ENCODE measurements at regions not wholly inside any gene's neighbourhood (a gene's known extent, or its start where the extent isn't known, plus 50 kb on each side); places are given as distances from the start of the nearest gene placed in this dataset.
"Not testable (repeated sequence)": the region's sequence is repeated elsewhere in the genome, so short reads cannot be mapped to it uniquely, and the experiment has no call there.

DNA sequence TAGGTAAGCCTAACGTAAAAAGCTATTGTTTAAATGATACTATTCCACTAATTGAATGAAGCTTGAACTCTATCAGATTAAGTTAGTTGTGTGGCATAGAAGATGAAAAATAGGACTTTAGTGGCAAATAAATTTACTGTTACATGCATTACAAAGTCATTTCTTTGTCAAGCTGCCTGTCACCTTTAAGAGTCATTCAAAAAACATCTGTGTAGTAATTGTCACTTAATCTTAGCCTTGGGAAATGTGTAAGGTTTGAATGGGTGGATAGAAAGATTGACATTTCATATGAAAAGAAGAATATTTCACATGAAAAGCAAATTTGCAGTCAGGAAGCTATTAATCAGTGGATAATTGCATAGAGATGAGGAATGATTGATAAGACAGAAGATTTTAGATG lies 473.5 kb downstream of the DNAH5 start:
- DNase-seq, result no peak

DNA sequence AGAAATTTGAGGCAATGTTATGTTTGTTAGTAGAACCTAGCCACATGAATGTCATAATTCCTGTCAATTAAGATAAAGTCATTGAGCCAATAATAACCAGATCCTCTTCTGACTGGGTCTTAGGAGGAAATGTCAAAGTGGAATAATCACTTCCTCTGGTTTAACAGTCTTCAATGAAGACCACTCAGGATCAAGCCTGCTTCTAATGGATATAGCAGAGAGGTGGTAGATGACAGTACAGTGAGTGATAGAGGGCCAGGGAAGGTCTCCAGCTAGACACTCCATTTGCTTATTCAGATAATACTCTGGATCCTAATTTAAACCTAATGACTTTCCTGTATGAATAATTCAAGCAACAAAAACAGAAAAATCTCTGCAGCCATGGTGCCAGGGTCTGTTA lies 474.2 kb downstream of the DNAH5 start:
- DNase-seq, result no peak

DNA sequence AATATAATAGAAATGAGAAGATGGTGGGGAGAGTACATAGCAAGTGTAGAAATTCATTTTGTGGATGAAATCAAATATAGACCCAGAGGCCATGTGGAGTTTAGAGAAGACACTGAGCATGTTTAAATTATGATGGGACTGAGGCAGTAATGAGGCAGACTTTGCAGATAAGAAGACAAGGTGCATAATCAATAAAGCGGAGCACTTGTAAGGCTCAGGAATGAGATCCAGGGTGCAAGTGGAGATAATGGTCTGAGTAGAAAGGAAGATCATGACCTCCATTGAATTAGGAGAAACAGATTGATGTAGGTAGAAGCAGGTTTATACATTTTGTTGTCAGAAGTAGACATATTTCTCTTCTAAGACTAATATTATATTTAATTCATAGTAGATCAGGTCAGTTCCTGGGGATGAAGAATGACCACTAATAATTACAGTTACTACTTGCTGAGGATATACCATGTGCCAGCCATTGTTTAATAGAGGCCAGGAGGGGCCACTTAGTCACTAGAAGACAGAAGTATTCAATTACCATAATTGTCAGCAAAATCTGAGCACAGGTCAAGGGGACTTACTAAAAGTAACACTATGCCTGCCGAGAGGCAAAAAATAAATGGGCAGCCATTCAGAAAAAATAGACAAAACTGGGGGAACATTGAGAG lies 479.8 kb downstream of the DNAH5 start:
- no peak for DNase-seq

DNA sequence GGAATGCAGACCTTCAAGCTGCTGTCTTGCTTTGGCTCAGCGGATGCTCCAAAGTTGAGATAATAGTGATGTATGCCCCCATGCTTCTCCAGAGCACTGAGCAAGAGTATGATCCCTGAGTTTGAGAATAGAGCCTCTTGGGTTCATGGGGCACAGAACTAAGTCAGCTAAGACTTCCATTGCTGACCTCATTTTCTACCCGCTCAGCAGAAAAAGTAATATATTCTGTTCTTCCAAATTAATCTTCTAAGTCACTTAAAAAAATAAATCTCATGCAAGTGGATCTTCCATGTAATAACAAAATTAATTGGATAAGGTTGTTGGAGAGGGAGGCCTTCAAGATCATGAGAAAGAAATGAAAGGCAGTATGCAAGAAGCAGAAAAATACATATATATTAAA lies 483.9 kb downstream of the DNAH5 start:
- no peak for DNase-seq

DNA sequence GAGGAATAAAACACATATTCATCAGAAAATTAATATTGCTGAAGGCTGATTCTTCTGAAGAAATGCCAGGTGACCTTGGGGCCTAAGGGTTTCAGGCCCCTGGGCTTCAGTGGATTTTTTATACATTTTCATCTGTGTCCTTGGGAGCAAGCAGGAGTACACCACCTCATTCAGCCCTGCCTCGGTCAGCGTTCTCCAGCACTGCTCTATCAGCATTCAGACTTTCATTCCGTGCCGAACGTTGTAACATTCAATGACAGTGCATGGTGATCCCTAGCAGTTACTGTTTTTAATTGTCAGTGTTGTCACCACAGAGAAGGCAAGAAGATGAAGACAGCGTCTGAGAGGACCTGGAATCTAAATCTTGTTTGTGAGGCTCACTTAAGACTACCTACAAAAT lies 490.4 kb downstream of the DNAH5 start:
- no peak for DNase-seq

DNA sequence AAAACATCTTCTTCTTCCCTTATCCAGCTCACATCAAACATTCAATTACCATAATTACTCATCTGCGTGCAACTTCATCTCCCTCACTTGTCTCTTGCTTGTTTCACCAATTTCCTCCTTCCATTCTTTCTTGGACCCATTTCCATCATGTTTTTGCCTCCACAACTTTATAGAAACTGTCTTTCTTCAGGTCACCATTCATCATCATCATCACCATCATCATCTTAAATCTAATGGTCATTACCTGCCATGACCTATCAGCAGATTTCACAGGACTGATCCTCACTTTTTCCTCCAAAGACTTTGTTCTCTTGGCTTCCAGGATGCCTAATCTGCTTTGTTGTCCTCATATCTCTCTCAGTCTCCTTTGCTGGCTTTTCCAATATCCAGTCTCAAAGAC lies 495.6 kb downstream of the DNAH5 start:
- DNase-seq, result no peak

DNA sequence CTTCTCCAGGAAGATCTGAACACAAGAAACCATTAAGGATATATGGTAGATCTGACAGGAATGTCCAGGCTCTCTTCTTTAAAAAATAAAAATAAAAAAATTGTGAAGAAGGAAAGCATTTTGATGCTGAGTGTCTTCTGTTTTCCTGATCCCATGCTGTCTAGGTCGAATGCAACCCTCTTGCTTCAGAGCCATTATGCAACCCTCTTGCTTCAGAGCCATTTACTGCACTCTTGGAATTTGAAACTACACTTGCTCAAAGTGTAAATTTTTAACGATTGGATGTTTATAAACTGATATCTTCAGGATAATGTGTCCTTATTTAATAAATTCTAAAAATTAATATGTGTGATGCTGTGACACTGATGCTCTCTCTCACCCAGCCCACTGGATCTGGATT lies 505.1 kb downstream of the DNAH5 start:
- DNase-seq, result no peak

DNA sequence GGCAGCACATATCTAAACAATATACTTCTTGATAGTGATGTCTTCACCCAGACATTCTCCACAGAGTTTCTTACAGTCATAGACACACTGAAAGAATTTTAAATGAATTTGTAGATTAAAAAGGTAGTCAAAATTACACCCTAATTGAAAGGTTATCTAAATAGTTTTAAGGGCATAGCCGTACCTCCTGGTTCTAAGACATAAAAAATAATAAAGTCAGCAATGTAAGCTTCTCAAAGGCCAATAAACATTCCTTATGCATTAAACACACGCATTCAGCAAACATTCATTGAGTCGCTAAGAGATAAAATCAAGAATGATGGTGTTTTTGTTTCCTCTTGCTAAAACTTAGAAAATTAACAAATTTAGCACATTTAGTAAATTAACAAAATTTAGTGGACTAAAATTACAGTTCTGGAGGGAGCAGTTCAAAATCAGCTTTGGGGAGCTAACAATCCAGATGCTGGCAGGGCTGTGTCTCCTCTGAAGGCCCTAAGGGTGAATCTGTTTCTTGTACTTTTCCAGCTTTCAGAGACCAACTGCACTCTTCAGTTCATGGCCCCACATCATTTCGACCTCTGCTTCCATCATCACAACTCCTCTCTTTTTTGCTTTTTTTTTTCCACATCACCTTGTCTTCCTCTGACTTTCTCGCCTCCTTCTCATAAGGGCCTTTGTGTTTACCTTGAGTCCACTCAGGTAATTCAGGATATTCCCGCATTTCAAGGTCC lies 516.5 kb downstream of the DNAH5 start:
- no peak for DNase-seq

DNA sequence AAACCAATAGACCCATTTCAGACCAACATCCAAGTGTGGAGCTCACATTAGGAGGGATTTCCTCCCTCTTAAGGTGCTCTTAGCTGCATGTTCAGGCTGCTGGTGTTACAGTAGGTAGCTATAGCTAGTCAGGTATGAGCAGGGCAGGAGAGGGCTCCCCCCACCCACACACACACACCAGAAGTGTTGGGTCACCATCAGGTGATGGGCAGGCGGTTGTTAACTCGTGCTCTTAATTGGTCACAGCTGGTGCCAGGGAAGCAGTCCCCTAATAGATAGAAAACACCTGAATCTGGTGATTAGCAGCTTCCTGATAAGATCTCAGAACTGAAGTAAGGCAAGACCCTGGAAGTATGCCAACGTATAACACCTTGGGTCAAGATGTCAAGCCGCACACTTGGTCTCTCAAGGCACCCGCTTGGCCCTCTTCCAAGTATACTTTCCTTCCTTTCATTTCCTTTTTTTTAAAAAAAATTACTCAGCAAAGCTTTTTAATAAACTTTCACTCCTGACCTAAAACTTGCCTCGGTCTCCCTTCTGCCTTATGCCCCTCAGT lies 532.4 kb downstream of the DNAH5 start:
- DNase-seq, result no peak

DNA sequence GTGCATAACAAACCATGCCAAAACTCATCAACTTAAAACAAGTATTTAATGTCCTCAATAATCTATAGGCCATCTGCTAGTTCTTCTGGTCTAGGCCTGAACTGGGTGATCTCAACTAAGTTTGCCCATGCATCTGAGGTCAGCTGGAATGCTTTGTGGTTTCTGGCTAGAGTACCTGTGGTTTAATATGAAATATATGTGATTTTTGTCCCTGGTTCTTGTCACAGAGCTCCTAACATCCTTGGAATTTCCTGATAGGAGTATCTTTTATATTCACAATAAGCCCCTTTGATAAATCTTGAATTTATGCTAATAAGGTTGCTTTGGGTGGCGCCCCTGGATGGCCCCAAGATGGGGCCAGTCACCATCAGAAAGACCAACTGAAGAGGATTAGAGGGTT lies 535.9 kb downstream of the DNAH5 start:
- no peak for DNase-seq

DNA sequence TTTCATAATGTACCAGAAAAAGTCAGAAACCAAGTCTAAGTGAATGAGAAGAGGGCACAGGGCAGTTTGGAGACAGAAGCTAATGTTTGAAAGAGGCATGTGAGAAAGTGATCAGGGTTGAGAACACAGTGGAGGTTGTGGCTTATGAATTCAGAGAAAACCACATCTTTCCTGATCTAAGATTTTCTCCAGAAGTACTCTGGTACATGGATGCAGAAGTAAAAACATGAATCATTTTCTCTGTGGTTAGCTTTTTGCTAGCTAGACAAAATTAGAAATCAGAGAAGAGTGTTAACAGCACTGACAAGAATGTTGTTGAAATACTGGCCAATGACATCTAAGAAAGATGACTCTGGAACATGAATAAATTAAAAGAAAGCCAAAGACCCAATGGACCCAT lies 541.1 kb downstream of the DNAH5 start:
- DNase-seq, result no peak

DNA sequence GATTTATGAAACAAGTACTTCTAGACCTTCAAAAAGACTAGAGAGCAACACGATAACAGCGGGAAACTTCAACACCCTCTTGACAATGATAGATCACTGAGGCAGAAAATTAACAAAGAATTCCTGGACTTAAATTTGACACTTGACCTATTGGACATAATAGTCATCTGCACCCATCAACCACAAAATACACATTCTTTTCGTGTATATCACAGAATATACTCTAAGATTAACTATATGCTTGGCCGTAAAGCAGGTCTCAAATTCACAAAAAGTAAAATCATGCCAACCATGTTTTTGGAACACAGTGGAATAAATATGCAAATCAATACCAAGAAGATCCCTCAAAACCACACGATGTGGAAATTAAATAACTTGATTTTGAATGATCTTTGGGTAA lies 559.4 kb downstream of the DNAH5 start:
- no peak for DNase-seq

DNA sequence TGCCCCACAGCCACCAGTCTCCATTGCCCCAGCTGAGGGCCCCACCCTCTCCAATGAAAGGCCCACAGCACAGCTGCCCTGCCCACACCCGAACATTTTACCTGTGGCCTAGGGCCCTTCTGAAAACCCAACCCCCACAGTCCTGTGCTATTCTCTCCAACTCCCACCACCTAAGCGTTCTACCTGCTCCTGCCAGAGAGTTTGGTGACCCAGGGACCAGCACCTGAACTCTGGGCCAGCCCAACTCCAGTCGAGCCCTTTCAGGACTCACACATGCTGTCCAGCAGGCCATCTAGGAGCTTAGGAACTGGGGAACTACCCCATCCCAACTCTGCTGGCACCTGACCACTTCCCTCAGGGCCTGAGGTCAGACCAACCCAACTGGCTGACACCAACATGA lies 562.3 kb downstream of the DNAH5 start:
- DNase-seq, result no peak

DNA sequence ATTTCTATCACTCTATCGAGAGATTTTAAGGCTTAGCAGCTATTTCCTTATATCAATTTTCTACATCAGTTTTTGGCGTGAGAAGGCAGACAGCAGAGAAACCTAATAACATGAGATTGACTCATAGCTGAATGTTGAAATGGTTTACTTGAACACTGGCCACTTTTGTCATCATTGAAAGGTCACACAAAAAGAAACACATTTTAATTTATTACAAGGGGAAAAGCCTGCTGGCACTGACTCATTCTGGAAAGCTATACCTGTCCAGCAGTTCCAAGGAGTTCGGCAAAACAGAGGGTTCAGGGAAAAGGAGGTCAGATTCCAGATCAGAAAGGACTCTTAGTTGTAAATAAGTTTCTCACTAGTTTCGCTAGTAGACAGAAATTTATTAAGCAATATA lies 566.4 kb downstream of the DNAH5 start:
- no peak for DNase-seq

DNA sequence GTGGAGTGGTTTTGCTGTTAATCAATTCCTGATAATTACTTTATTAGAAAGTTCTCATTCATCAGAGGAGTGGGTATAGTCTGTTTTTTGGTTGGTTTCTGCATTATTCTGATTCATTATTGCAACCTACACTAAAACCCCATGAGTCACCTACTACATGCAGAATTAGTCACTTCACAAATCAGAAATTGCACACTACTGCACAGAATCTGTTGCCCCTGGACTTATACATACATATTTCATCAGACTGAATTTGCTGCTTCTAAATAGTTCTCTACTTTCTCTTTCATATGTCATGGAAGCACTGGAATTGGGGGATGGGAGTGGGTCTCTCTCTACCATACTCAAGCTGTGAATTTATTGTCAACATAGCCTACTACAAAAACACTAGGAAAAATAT lies 585.1 kb downstream of the DNAH5 start:
- DNase-seq, result no peak

DNA sequence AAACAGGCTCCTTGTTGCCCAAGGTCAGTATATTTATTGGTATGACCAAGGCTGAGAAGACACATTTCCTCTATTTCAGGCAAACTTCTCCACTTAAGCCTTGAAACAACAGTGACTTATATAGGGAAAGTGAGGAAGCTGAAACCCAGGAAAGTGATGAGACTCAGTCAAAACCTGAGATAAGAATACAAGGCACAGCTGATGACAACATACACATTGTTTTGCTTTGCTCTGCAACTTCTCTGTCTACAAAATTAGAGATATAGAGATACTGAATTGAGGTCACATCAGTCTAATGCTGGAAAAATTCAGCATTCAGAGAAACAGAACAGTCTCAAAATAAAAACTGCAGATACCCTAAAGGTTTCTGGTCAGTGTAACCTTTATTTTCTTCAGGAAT lies 586.1 kb downstream of the DNAH5 start:
- no peak for DNase-seq

DNA sequence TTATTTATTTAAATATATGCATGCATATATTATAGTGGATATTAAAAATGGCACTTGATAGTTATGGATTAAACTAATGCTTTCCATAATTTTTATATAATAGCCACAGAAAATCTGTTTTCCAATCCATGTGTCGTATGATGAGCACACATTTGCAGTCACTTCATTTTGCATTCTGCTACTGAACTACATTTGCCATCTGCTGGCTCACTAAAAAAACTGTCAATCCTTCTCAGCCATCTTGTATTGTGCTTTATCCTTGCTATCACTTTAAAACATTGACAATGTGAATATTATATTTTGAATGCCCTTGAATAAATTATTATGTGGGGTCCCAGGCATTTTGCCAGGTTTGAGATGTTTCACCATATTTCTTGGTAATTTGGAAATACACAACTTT lies 586.6 kb downstream of the DNAH5 start:
- DNase-seq, result no peak

DNA sequence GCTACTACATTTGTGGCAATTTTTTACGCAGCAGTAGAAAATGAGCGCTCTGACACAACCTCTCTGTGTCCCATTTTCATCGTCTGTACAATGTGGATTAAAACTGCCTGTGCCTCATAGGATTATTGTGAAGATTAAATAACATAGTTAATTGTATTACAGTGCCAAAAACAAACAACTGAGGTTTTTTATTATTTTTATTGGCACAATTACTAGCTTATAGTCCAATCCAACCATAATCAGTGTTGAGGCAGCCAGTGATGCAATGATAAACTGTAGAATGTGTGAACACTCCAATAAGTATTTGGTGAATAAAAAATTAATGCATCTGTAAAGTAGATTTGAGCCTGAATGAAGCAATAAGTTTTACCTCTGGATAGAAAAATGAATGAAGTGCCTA lies 588.3 kb downstream of the DNAH5 start:
- no peak for DNase-seq

DNA sequence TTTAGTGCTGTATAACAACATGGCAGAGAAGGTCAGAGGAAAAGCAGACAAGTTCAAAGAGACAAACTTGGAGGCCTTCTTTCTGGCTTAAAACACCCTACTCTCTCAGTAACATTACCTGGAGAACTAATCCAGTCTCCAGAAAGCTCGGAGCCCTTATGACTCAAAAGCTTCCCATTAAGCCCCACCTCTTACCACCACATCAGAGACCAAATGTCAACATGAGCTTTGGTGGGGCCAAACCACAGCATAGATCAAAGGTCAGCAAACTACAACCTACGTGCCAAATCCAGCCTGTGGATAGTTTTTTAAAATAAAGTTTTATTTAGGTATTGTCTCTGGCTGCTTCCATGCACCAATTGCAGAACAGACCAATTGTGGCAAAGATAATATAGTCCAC lies 589.9 kb downstream of the DNAH5 start:
- DNase-seq, result no peak

DNA sequence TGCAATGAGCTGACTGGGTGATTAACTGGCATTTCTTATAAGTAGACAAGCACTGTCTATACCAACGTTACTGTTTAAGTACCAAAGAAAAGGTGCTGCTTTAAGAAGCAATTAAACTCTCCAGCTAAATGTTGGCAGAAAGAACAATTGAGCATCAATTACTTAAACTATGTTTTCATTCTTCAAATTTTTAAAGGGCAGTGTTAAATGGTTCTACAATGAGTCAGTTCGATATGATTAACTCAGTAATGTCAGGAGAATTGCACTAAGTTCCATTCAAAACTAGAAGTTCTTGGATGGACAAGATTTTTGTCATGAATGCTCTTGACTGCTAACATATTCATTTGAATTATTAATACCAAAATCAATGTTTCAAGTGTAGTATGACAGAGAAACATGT lies 593.7 kb downstream of the DNAH5 start:
- DNase-seq, result no peak

DNA sequence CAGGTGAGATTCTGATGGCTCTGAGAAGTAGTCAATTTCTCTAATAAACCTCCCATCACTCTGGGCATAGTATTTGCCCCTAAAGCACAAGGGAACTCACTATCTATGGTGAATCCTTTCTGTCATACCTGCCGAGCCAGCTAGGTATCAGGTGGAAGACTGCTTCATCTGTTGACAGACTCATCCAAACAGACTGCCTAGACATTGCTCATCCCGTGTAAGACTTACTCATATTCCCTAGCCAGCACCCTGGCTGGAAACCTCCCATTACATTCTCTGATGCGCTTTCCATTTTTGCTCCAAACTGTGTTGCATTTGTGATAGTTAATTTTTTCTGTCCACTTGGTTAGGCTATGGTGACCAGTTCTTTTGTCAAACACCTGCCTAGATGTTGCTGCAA lies 595.9 kb downstream of the DNAH5 start:
- DNase-seq, result no peak

DNA sequence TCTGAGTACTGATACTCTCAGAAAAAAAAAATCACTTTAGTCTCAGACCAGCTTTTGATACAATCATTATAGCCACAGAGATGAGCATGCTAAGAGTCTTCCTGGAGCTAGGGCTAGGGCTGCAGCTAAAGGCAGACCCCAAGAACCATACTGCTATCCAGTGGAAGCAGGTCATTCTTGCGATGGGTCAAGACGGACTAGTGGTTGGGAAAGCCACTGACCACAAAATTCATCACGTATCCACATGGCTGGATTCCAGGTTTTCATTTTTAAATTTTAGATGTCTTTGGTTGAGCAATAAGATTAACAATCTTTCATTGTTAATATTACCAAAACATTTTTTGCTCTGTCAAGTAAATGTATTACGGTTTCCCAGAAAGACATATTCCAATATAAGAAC lies 598.1 kb downstream of the DNAH5 start:
- DNase-seq, result no peak

DNA sequence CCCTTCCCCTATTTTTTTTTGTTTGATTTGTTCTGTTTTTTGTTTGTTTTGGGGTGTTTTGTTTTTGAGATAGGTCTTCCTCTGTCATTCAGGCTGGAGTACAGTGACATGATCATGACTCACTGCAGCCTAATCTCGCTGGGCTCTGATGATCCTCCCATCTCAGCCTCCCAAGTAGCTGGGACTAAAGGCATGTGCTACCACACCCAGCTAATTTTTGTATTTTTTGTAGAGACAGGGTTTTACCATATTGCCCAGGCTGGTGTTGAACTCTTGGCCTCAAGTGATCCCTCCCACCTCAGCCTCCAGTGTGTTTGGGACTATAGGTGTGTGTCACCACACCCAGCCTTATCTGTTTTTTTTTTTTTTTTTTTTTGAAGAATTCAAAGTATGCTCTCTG lies 605.4 kb downstream of the DNAH5 start:
- no peak for DNase-seq

DNA sequence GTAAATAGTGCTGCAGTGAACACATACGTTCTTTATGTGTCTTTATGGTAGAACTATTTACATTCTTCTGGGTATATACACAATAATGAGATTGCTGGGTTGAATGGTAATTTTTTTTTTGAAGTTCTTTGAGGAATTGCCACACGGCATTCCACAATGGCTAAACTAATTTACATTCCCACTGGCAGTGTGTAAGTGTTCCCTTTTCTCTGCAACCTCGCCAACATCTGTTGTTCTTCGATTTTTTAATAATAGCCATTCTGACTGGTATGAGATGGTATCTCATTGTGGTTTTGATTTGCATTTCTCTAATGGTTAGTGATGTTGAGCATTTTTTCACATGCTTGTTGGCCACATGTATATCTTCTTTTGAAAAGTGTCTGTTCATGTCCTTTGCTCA lies 609.5 kb downstream of the DNAH5 start:
- DNase-seq, result not testable (repeated sequence)

DNA sequence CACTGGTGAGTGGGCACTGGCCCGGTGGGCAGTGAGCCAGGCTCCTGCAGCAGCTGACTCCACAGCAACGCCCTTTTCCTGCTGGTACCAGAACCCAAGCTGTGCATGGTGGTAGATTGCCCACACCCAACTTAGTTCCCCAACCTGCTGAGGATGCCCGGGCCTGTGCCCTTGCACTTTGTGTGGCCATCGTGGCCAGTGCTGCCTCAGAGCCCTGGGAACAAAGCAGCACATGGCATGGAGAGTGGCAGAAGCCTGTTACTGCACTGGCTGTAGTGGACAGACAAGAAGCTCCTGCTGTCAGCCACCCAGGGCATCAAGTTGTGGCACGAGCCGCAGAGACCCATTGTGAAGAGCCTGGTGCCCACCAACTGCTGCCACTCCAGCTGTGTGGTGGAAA lies 612.9 kb downstream of the DNAH5 start:
- DNase-seq, result no peak
